ENCODE measurements at regions not wholly inside any gene's neighbourhood (a gene's known extent, or its start where the extent isn't known, plus 50 kb on each side); places are given as distances from the start of the nearest gene placed in this dataset.
A peak's percentile ranks its signal among the peaks of the same experiment; 100 is the strongest.

DNA sequence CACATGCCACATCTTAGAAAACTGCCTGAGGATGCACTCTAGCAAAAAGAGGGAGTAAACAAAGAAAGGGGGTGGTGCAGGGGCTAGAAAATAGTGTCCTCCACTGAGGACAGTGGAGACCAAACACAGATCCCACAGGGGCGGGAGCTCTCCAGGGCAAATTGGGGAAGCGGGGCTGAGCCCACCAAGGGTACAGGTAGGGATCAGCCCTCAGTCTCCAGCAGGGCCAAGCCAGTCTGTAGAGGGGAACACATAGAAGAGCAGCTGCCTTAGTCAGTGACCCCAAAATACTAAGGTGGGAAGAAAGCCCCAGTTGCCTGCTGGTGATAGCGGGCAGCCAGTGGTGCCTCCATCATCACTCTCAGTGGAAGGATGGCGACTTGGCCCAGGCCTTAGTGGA, 134.0 kb downstream of the ATPSCKMT start:
- no peak overlapping the region for H3K4me2 ChIP-seq (ENCODE audit: control insufficient read depth, extremely low read depth, insufficient read depth, low read depth, low read length)
- H3K9me3 ChIP-seq (ENCODE audit: control insufficient read depth, low read depth, low read length) = no peaks in the 10 kb centered on the region
- H3K9ac ChIP-seq (ENCODE audit: control insufficient read depth, extremely low read depth, insufficient read depth, low read length) = no peak overlapping the region
- TF ChIP-seq EZH2 (IDR thresholded peaks at IDR 0.05; ENCODE audit: low read length) = no peak
- TF ChIP-seq, protein P1, sequence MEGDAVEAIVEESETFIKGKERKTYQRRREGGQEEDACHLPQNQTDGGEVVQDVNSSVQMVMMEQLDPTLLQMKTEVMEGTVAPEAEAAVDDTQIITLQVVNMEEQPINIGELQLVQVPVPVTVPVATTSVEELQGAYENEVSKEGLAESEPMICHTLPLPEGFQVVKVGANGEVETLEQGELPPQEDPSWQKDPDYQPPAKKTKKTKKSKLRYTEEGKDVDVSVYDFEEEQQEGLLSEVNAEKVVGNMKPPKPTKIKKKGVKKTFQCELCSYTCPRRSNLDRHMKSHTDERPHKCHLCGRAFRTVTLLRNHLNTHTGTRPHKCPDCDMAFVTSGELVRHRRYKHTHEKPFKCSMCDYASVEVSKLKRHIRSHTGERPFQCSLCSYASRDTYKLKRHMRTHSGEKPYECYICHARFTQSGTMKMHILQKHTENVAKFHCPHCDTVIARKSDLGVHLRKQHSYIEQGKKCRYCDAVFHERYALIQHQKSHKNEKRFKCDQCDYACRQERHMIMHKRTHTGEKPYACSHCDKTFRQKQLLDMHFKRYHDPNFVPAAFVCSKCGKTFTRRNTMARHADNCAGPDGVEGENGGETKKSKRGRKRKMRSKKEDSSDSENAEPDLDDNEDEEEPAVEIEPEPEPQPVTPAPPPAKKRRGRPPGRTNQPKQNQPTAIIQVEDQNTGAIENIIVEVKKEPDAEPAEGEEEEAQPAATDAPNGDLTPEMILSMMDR (optimal IDR thresholded peaks at IDR 0.05 in 1 of 3, IDR thresholded peaks at IDR 0.05 in 1 of 3, conservative IDR thresholded peaks at IDR 0.05 in 1 of 3; ENCODE audit: extremely low read depth in 1 of 3, insufficient read depth in 2 of 3, low read length in 3 of 3) = no peak
- H3K4me1 ChIP-seq (ENCODE audit: control insufficient read depth, extremely low read depth, insufficient read depth, low read length) = no peaks in the 10 kb centered on the region
- H3K27me3 ChIP-seq (ENCODE audit: control insufficient read depth, extremely low read depth, insufficient read depth, low read length) = no peaks in the 10 kb centered on the region
- H3K9me1 ChIP-seq (ENCODE audit: control insufficient read depth, extremely low read depth, insufficient read depth, low read length) = no peaks in the 10 kb centered on the region
- no peak overlapping the region for H3K27ac ChIP-seq (ENCODE audit: control insufficient read depth, insufficient read depth, low read length)
- FAIRE-seq (no peak), DNase-seq (ENCODE audit: low read depth, low spot score) (no peak)
- H3K79me2 ChIP-seq (ENCODE audit: control insufficient read depth, insufficient read depth, low read length) = no peaks in the 10 kb centered on the region
- dilution Hi-C loops (cut with MboI; ENCODE audit: extremely low pct_ligation_motif_present, low sequenced_read_pairs) = no loop called here
- no peak overlapping the region for H2AFZ ChIP-seq (ENCODE audit: control insufficient read depth, low read length)
- no peaks in the 10 kb centered on the region for H3K36me3 ChIP-seq (ENCODE audit: control insufficient read depth in 2 of 2, extremely low read depth in 1 of 2, insufficient read depth in 2 of 2, low read length in 2 of 2)
- no peak overlapping the region for H3K4me3 ChIP-seq (ENCODE audit: control insufficient read depth in 2 of 3, extremely low read depth in 1 of 3, insufficient read depth in 2 of 3, low read depth in 1 of 3, low read length in 3 of 3)
- H4K20me1 ChIP-seq (ENCODE audit: control insufficient read depth, extremely low read depth, insufficient read depth, low read length) = no peaks in the 10 kb centered on the region

DNA sequence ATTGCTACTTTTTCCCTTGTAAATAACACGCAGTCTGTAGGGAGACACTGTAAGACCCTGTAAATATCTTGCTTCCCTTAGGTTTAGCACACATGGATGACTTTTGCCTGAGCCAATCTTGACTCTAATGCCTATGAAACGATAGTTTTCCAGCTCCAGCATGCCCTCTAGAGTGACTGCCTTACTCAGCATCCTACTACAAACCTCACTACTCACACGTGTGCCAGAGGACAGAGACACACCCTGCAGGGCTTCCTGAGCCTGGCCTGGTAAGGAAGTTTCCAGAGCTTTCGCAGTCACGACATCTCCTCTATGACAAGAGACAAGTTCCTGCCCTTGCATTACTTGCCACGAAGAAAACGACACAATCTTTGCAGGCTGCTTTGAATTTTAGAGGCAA, 138.1 kb downstream of the ATPSCKMT start:
- H3K27ac ChIP-seq (ENCODE audit: control insufficient read depth, insufficient read depth, low read length) = no peak overlapping the region
- H3K4me1 ChIP-seq (ENCODE audit: control insufficient read depth, extremely low read depth, insufficient read depth, low read length) = no peaks in the 10 kb centered on the region
- no peaks in the 10 kb centered on the region for H3K9me1 ChIP-seq (ENCODE audit: control insufficient read depth, extremely low read depth, insufficient read depth, low read length)
- H3K4me2 ChIP-seq (ENCODE audit: control insufficient read depth, extremely low read depth, insufficient read depth, low read depth, low read length) = no peak overlapping the region
- no peak for FAIRE-seq
- H3K9me3 ChIP-seq (ENCODE audit: control insufficient read depth, low read depth, low read length) = no peaks in the 10 kb centered on the region
- no peak for DNase-seq (ENCODE audit: low read depth, low spot score)
- no peak overlapping the region for H3K4me3 ChIP-seq (ENCODE audit: control insufficient read depth in 2 of 3, extremely low read depth in 1 of 3, insufficient read depth in 2 of 3, low read depth in 1 of 3, low read length in 3 of 3)
- H3K36me3 ChIP-seq (ENCODE audit: control insufficient read depth in 2 of 2, extremely low read depth in 1 of 2, insufficient read depth in 2 of 2, low read length in 2 of 2) = no peaks in the 10 kb centered on the region
- no peaks in the 10 kb centered on the region for H3K79me2 ChIP-seq (ENCODE audit: control insufficient read depth, insufficient read depth, low read length)
- H2AFZ ChIP-seq (ENCODE audit: control insufficient read depth, low read length) = no peak overlapping the region
- H4K20me1 ChIP-seq (ENCODE audit: control insufficient read depth, extremely low read depth, insufficient read depth, low read length) = no peaks in the 10 kb centered on the region
- dilution Hi-C loops (cut with MboI; ENCODE audit: extremely low pct_ligation_motif_present, low sequenced_read_pairs) = no loop called here
- no peaks in the 10 kb centered on the region for H3K27me3 ChIP-seq (ENCODE audit: control insufficient read depth, extremely low read depth, insufficient read depth, low read length)
- TF ChIP-seq, protein P1 (optimal IDR thresholded peaks at IDR 0.05 in 1 of 3, IDR thresholded peaks at IDR 0.05 in 1 of 3, conservative IDR thresholded peaks at IDR 0.05 in 1 of 3; ENCODE audit: extremely low read depth in 1 of 3, insufficient read depth in 2 of 3, low read length in 3 of 3) = peak; percentile 32 to 59 (median 37)
- no peak for TF ChIP-seq EZH2 (IDR thresholded peaks at IDR 0.05; ENCODE audit: low read length)
- no peak overlapping the region for H3K9ac ChIP-seq (ENCODE audit: control insufficient read depth, extremely low read depth, insufficient read depth, low read length)
